SH-SY5Y (cell line): ENCODE measurements at regions not wholly inside any gene's neighbourhood (a gene's known extent, or its start where the extent isn't known, plus 50 kb on each side); places are given as distances from the start of the nearest gene placed in this dataset.

Experiments
- GATA2 ChIP-seq: IDR thresholded peaks from 2 replicates; pipeline ENCODE4 v1.6.1; 2011; ENCODE audit warnings: mild to moderate bottlenecking, low read depth, low read length
- GATA3 ChIP-seq: IDR thresholded peaks from 2 replicates; pipeline ENCODE4 v1.6.1; 2011; ENCODE audit warnings: low read depth, mild to moderate bottlenecking, low read length, moderate library complexity

GRCh38 chr1:13930151-13930550, 230.2 kb downstream of the PRDM2 start:
- no peak for TF ChIP-seq GATA3
- TF ChIP-seq GATA2, result no peak
